Kidney (tissue), 13 donors: ENCODE measurements at regions not wholly inside any gene's neighbourhood (a gene's known extent, or its start where the extent isn't known, plus 50 kb on each side); places are given as distances from the start of the nearest gene placed in this dataset.

Source experiments
- DNase-seq, 5 donors: peaks; one replicate each; pipeline ENCODE4 v3.0.0-alpha.2; 2013 to 2020
- FAIRE-seq: peaks from 2 replicates; lab custom pipeline; 2012; peaks lifted over from hg19 to GRCh38; lab: Jason Lieb, UNC
- H3K27ac ChIP-seq, 2 donors: one replicate each; pipeline ENCODE4 v1.7.0; 2013; ENCODE audit warnings: low read depth in 2 of 2, low read length in 2 of 2, inconsistent platforms in 1 of 2
- H3K27me3 ChIP-seq: one replicate; pipeline ENCODE4 v1.7.1; 2013; ENCODE audit warnings: low read length, inconsistent platforms; ENCODE audit not compliant: control insufficient read depth, insufficient read depth
- H3K36me3 ChIP-seq, 3 donors: one replicate each; pipeline versions ENCODE4 v1.7.0 to v1.7.1; 2013; ENCODE audit warnings: low read length in 3 of 3, control low read depth in 1 of 3, inconsistent platforms in 1 of 3; ENCODE audit not compliant: insufficient read depth in 3 of 3, control insufficient read depth in 2 of 3
- H3K4me1 ChIP-seq, 3 donors: one replicate each; pipeline versions ENCODE4 v1.7.0 to v1.7.1; 2013; ENCODE audit warnings: low read length in 3 of 3, inconsistent platforms in 1 of 3, low read depth in 1 of 3; ENCODE audit not compliant: control insufficient read depth in 2 of 3, insufficient read depth in 2 of 3
- H3K4me3 ChIP-seq, 3 donors: one replicate each; pipeline versions ENCODE4 v1.7.0 to v1.8.1; 2013; ENCODE audit warnings: low read length in 3 of 3, control low read depth in 1 of 3, inconsistent platforms in 1 of 3
- H3K9ac ChIP-seq, 3 donors: one replicate each; pipeline versions ENCODE4 v1.7.0 to v1.7.1; 2013; ENCODE audit warnings: low read length in 3 of 3, control low read depth in 1 of 3, inconsistent platforms in 1 of 3
- H3K9me3 ChIP-seq, 3 donors: one replicate each; pipeline versions ENCODE4 v1.7.0 to v1.7.1; 2013; ENCODE audit warnings: low read length in 3 of 3, control low read depth in 1 of 3, inconsistent platforms in 1 of 3; ENCODE audit not compliant: control insufficient read depth in 2 of 3, insufficient read depth in 1 of 3
- CTCF ChIP-seq: IDR thresholded peaks from 3 replicates; pipeline ENCODE4 v1.5.1; 2012; ENCODE audit warnings: mild to moderate bottlenecking, moderate library complexity, borderline replicate concordance; ENCODE audit not compliant: insufficient read depth; ENCODE audit errors: extremely low read depth
- intact Hi-C: fragments of 100-400 bp; cut with DNase I; formaldehyde crosslinking; loops from one replicate; pipeline ENCODE4 v1.11.1; 2022
- donor health status: control.
- donor health status: control.
- donor health status: control.
- donor health status: control.
- donor health status: control.
- donor health status: DM: yes; HTN: yes; CAD: no.
- donor health status: Normal renal cell carcinoma (clear cell type).

GRCh38 chr6:164495882-164496495, 813.4 kb downstream of the C6orf118 start:
- no peaks in the 10 kb centered on the region for H3K36me3 ChIP-seq
- H3K4me3 ChIP-seq: no peak overlapping the region
- H3K27ac ChIP-seq: no peak overlapping the region
- no peak for TF ChIP-seq CTCF
- no peaks in the 10 kb centered on the region for H3K4me1 ChIP-seq
- no peak for DNase-seq
- H3K27me3 ChIP-seq: no peaks in the 10 kb centered on the region
- H3K9ac ChIP-seq: no peak overlapping the region
- no peaks in the 10 kb centered on the region for H3K9me3 ChIP-seq
- intact Hi-C loops: no loop called here
- no peak for FAIRE-seq

DNA sequence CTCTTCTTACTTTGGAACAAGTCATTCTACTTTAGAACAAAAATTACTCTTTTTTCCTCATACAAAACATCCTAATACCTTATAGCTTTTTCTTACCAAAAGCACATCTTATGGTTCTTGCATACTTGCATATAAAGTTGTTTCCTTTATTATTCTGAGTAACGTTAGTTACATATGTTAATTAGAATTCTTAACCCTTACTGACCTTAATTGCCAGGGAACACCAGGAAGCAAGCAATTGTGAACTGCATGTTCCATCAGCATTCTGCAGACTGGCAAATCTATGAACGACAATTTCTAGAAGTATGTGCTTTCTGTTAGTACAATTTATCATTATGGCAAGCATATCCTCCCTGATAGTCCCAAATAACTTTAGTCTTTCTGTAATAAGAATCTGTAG, 831.0 kb downstream of the C6orf118 start:
- H3K4me3 ChIP-seq: no peak overlapping the region
- FAIRE-seq: no peak
- H3K27me3 ChIP-seq: no peaks in the 10 kb centered on the region
- H3K9me3 ChIP-seq: peaks cover 0 to 6% (median 0%) of the 10 kb centered on the region in 3 donors
- no peak for TF ChIP-seq CTCF
- H3K4me1 ChIP-seq: no peaks in the 10 kb centered on the region
- intact Hi-C loops: no loop called here
- no peak for DNase-seq
- no peak overlapping the region for H3K27ac ChIP-seq
- H3K36me3 ChIP-seq: no peaks in the 10 kb centered on the region
- no peak overlapping the region for H3K9ac ChIP-seq

- Histone ChIP-seq H3K27me3 (no peaks in the 10 kb centered on the region), H3K27ac (no peak overlapping the region), H3K9me3 (peaks cover 0 to under 1% (median 0%) of the 10 kb centered on the region in 3 donors), H3K4me1 (no peaks in the 10 kb centered on the region), H3K36me3 (no peaks in the 10 kb centered on the region), H3K9ac (no peak overlapping the region), H3K4me3 (no peak overlapping the region)
- TF ChIP-seq CTCF: no peak
- intact Hi-C loops: no loop called here
- DNase-seq (no peak), FAIRE-seq (no peak)
Measured at GRCh38 chr6:164477790-164478189, 831.6 kb downstream of the C6orf118 start.

DNA sequence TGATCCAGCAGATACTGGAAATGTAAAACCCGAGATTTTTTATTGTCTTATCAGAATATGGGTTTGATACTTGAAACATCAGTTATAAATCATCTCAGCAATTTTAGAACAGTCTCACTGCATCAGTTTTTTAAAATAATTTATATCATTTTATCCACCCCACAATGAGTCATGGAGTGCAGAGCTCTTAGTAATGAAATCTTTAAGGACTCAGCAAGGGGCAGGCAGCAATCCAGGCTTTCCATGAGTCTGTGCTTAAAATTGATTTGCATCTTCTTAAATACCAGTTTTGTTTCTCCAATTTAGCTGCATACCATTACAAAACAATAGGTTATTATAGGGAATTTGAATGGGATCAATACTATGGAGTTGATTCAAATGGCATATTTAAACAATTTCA, 832.3 kb downstream of the C6orf118 start:
- no peak for TF ChIP-seq CTCF
- Histone ChIP-seq H3K4me1 (no peaks in the 10 kb centered on the region), H3K36me3 (no peaks in the 10 kb centered on the region), H3K9ac (no peak overlapping the region), H3K4me3 (no peak overlapping the region), H3K27ac (no peak overlapping the region), H3K27me3 (no peaks in the 10 kb centered on the region), H3K9me3 (no peaks in the 10 kb centered on the region)
- intact Hi-C loops: no loop called here
- no peak for DNase-seq
- FAIRE-seq: no peak
